ENCODE measurements at regions not wholly inside any gene's neighbourhood (a gene's known extent, or its start where the extent isn't known, plus 50 kb on each side); places are given as distances from the start of the nearest gene placed in this dataset.

GRCh38 chr1:162921311-162921710 lies 60.3 kb upstream of the CCDC190 start:
- H3K14ac ChIP-seq (ENCODE audit: insufficient read length): no peak overlapping the region
- FAIRE-seq: no peak
- POLR2A ChIA-PET (ENCODE audit: partially characterized antibody): no interaction called here

More at GRCh38 chr1:162921311-162921710, 60.3 kb upstream of the CCDC190 start:
- Histone ChIP-seq H3K9me3 (ENCODE audit: insufficient read depth in 2 of 2, low read depth in 1 of 2, low read length in 1 of 2) (no peaks in the 10 kb centered on the region), H3K4me3 (ENCODE audit: extremely low read depth in 1 of 4, insufficient read depth in 2 of 4, low read depth in 3 of 4, low read length in 4 of 4) (no peak overlapping the region), H3K18ac (ENCODE audit: extremely low read depth, low read length) (no peak overlapping the region), H2BK5ac (ENCODE audit: low read depth, low read length) (no peak overlapping the region), H3K79me1 (ENCODE audit: low read depth, low read length) (no peaks in the 10 kb centered on the region), H3K9ac (replicated peaks in 1 of 4; ENCODE audit: extremely low read depth in 1 of 4, low read depth in 3 of 4, low read length in 3 of 4) (no peak overlapping the region), H3K79me2 (ENCODE audit: control insufficient read depth in 1 of 2, insufficient read depth in 2 of 2, low read length in 2 of 2) (no peaks in the 10 kb centered on the region), H3K27ac (ENCODE audit: low read depth, low read length) (no peak overlapping the region), H2AK5ac (ENCODE audit: low read depth, low read length) (no peak overlapping the region), H2BK15ac (ENCODE audit: low read length) (no peak overlapping the region), H4K8ac (ENCODE audit: extremely low read depth, insufficient read depth, low read length) (no peak overlapping the region; the same call in 1 of the 2 replicates), H3K36me3 (ENCODE audit: control insufficient read depth in 2 of 4, insufficient read depth in 4 of 4, low read length in 3 of 4) (no peaks in the 10 kb centered on the region), H2BK12ac (ENCODE audit: low read depth, low read length) (no peak overlapping the region), H2BK20ac (ENCODE audit: low read length) (no peak overlapping the region), H4K91ac (replicated peaks; ENCODE audit: insufficient read length, low read length) (no peak overlapping the region), H3K56ac (replicated peaks; ENCODE audit: insufficient read length, low read depth, low read length) (no peak overlapping the region), H3K23me2 (ENCODE audit: low read depth, low read length) (no peaks in the 10 kb centered on the region), H3K4ac (replicated peaks; ENCODE audit: insufficient read length, low read depth, low read length) (no peak overlapping the region), H3K4me2 (ENCODE audit: insufficient read depth in 1 of 2, low read depth in 2 of 2, low read length in 2 of 2) (no peak overlapping the region), H4K20me1 (replicated peaks in 1 of 2; ENCODE audit: control insufficient read depth in 1 of 2, insufficient read depth in 2 of 2, low read length in 2 of 2) (no peaks in the 10 kb centered on the region), H3K27me3 (replicated peaks in 1 of 4; ENCODE audit: control insufficient read depth in 3 of 4, extremely low read depth in 1 of 4, insufficient read depth in 3 of 4, low read length in 3 of 4) (no peaks in the 10 kb centered on the region), H2AFZ (ENCODE audit: low read length) (no peak overlapping the region), H3K4me1 (replicated peaks in 1 of 4; ENCODE audit: control insufficient read depth in 3 of 4, insufficient read depth in 4 of 4, low read length in 3 of 4) (no peaks in the 10 kb centered on the region), H4K5ac (ENCODE audit: insufficient read length, low read depth, low read length) (no peak overlapping the region), H3K23ac (ENCODE audit: insufficient read length) (no peak overlapping the region), H2BK120ac (replicated peaks; ENCODE audit: low read depth, low read length) (no peak overlapping the region)
- DNase-seq (ENCODE audit: low read depth in 1 of 2, low spot score in 2 of 2): no peak
- CTCF ChIA-PET (ENCODE audit: partially characterized antibody): interaction anchor here (0.7 to 0.8 kb wide), 2 partner anchors 43 to 148 kb away, joined by 3 read pairs; partner anchors contain the start of gene RGS4
- WGBS, 2 experiments (ENCODE audit: extremely low coverage in 1 of 2, insufficient coverage in 1 of 2, insufficient read length in 1 of 2, insufficient replicate concordance in 2 of 2, low coverage in 1 of 2, low lambda C conversion rate in 2 of 2, missing lambda C conversion rate in 1 of 2): 93% methylated on average over 3 of the region's 3 CpGs; no CpG with 5 or more reads in 1 of the 2 experiments
- no peak for TF ChIP-seq CHD1 (IDR thresholded peaks at IDR 0.05; ENCODE audit: low read depth, low read length)
- TF ChIP-seq CTBP2 (IDR thresholded peaks at IDR 0.05; ENCODE audit: borderline replicate concordance, insufficient read depth, insufficient read length, low read length): no peak
- TF ChIP-seq JUND (IDR thresholded peaks at IDR 0.05; ENCODE audit: low read length): no peak
- no peak for TF ChIP-seq SAP30 (IDR thresholded peaks at IDR 0.05; ENCODE audit: insufficient read depth, insufficient replicate concordance, low read length)
- TF ChIP-seq SIX5 (IDR thresholded peaks at IDR 0.05; ENCODE audit: low read depth, low read length): no peak
- no peak for TF ChIP-seq TCF12 (IDR thresholded peaks at IDR 0.05; ENCODE audit: low read depth, low read length)
